Endothelial cell of umbilical vein (primary cell): ENCODE measurements at regions not wholly inside any gene's neighbourhood (a gene's known extent, or its start where the extent isn't known, plus 50 kb on each side); places are given as distances from the start of the nearest gene placed in this dataset.

ENCODE experiments used
- BruUV-seq: library from RNA; stranded (reverse); fragments of 400-500 nt; replicated peaks from 2 replicates; lab custom pipeline; 2021; lab: Mats Ljungman, UMichigan
- CTCF ChIA-PET: fragments of 300-600, 350-600 bp; sonication (Branson Sonifier 250); formaldehyde crosslinking; loops from one replicate; lab custom pipeline; 2021; ENCODE audit warnings: antibody characterized with exemption, inconsistent platforms; lab: Charles Lee
- POLR2A ChIA-PET: fragments of 300-600, 350-600 bp; sonication (Branson Sonifier 250); formaldehyde crosslinking; loops from one replicate; lab custom pipeline; 2021; ENCODE audit warnings: antibody characterized with exemption, inconsistent platforms; lab: Charles Lee
- DNase-seq: peaks from one replicate; pipeline ENCODE4 v3.0.0-alpha.2; 2011; ENCODE audit warnings: low read depth, low spot score
- FAIRE-seq: peaks from 2 replicates; lab custom pipeline; 2011; peaks lifted over from hg19 to GRCh38; lab: Jason Lieb, UNC
- H2AFZ ChIP-seq: 2 replicates; pipeline ENCODE4 v1.6.0; 2012; ENCODE audit warnings: low read depth, low read length, control low read depth, inconsistent platforms
- H3K27ac ChIP-seq: 2 replicates; pipeline ENCODE4 v1.5.1; 2011; ENCODE audit warnings: low read depth, mild to moderate bottlenecking, control low read depth, low read length, moderate library complexity; ENCODE audit not compliant: insufficient read depth
- H3K27me3 ChIP-seq, 2 experiments: 2 replicates each; pipeline versions ENCODE4 v1.6.0 to v1.6.1; 2011; ENCODE audit warnings: low read length in 2 of 2, mixed read lengths in 1 of 2; ENCODE audit not compliant: control insufficient read depth in 2 of 2, insufficient read depth in 2 of 2
- H3K36me3 ChIP-seq, 2 experiments: 2 replicates in 1 of 2; 3 replicates in 1 of 2; pipeline ENCODE4 v1.5.1; 2011; ENCODE audit warnings: low read length in 2 of 2, mild to moderate bottlenecking in 1 of 2, moderate library complexity in 1 of 2; ENCODE audit not compliant: control insufficient read depth in 2 of 2, insufficient read depth in 2 of 2; ENCODE audit errors: extremely low read depth in 1 of 2
- H3K4me1 ChIP-seq: 3 replicates; pipeline ENCODE4 v1.5.1; 2011; ENCODE audit warnings: mild to moderate bottlenecking, low read length; ENCODE audit not compliant: control insufficient read depth, insufficient read depth; ENCODE audit errors: extremely low read depth
- H3K4me2 ChIP-seq: 2 replicates; pipeline ENCODE4 v1.6.1; 2011; ENCODE audit warnings: low read length, control low read depth, mixed read lengths; ENCODE audit not compliant: insufficient read depth
- H3K4me3 ChIP-seq, 3 experiments: fragments of 200-600 bp in 1 of 3; sonication (generic), shearing (Covaris generic) in 1 of 3; replicated peaks in 1 of 3; 2 replicates each; pipeline ENCODE4 v1.5.1; 2011 to 2016; ENCODE audit warnings: control low read depth in 3 of 3, low read length in 3 of 3, mild to moderate bottlenecking in 2 of 3, inconsistent platforms in 1 of 3, low read depth in 1 of 3, moderate library complexity in 1 of 3; ENCODE audit not compliant: insufficient read depth in 1 of 3
- H3K79me2 ChIP-seq: 2 replicates; pipeline ENCODE4 v1.6.0; 2012; ENCODE audit warnings: low read length, inconsistent platforms; ENCODE audit not compliant: control insufficient read depth, insufficient read depth
- H3K9ac ChIP-seq: replicated peaks from 2 replicates; pipeline ENCODE3; 2011; ENCODE audit warnings: low read length, control low read depth; ENCODE audit not compliant: insufficient read depth; ENCODE audit errors: extremely low read depth
- H3K9me1 ChIP-seq: replicated peaks from 3 replicates; pipeline ENCODE4 v1.6.0; 2011; ENCODE audit warnings: mild to moderate bottlenecking, low read length; ENCODE audit not compliant: control insufficient read depth, insufficient read depth; ENCODE audit errors: extremely low read depth
- H3K9me3 ChIP-seq: replicated peaks from 2 replicates; pipeline ENCODE4 v1.5.1; 2012; ENCODE audit warnings: low read length, inconsistent platforms; ENCODE audit not compliant: control insufficient read depth, insufficient read depth
- H4K20me1 ChIP-seq: replicated peaks from 2 replicates; pipeline ENCODE3; 2011; ENCODE audit warnings: mild to moderate bottlenecking, low read length; ENCODE audit not compliant: control insufficient read depth, insufficient read depth; ENCODE audit errors: extremely low read depth
- EZH2 ChIP-seq: IDR thresholded peaks from 2 replicates; pipeline ENCODE4 v1.6.1; 2012; ENCODE audit warnings: borderline replicate concordance, low read depth, mild to moderate bottlenecking, moderate library complexity, low read length, inconsistent platforms; ENCODE audit not compliant: severe bottlenecking
- FOS ChIP-seq: IDR thresholded peaks from 2 replicates; pipeline ENCODE4 v1.6.1; 2011; ENCODE audit warnings: mild to moderate bottlenecking, low read length, moderate library complexity, borderline replicate concordance; ENCODE audit not compliant: insufficient read depth
- GATA2 ChIP-seq: IDR thresholded peaks from 2 replicates; pipeline ENCODE4 v1.7.0; 2011; ENCODE audit warnings: low read depth, mild to moderate bottlenecking, moderate library complexity, mixed read lengths, low read length; ENCODE audit not compliant: insufficient read length, insufficient read depth
- JUN ChIP-seq: IDR thresholded peaks from 2 replicates; pipeline ENCODE4 v1.6.1; 2011; ENCODE audit warnings: borderline replicate concordance, low read depth; ENCODE audit not compliant: insufficient read length, insufficient read depth
- MYC ChIP-seq: IDR thresholded peaks from one replicate; pipeline ENCODE4 v1.6.1; 2011; ENCODE audit warnings: mild to moderate bottlenecking, low read depth, low read length
- POLR2A ChIP-seq: IDR thresholded peaks from 2 replicates; pipeline ENCODE4 v1.6.1; 2012; ENCODE audit warnings: low read depth, mild to moderate bottlenecking, control low read depth, low read length
- POLR2AphosphoS5 ChIP-seq: IDR thresholded peaks from 2 replicates; pipeline ENCODE4 v1.6.1; 2012; ENCODE audit warnings: low read depth, mild to moderate bottlenecking, control low read depth, low read length, moderate library complexity; ENCODE audit not compliant: insufficient read depth
- dilution Hi-C: fragments of 300-500 bp; cut with MboI; formaldehyde crosslinking; loops from one replicate; pipeline ENCODE4 v1.15.0; 2019; ENCODE audit warnings: low sequenced_read_pairs; ENCODE audit not compliant: extremely low pct_ligation_motif_present
- intact Hi-C: fragments of 100-400 bp; cut with micrococcal nuclease; formaldehyde crosslinking; loops from one replicate; pipeline ENCODE4 v1.10.0; 2022
- TF ChIP-seq, protein P1 (sequence below): IDR thresholded peaks from 2 replicates; pipeline ENCODE4 v1.6.1; 2011; ENCODE audit not compliant: insufficient read depth, insufficient read length
- TF ChIP-seq, protein P2 (sequence below), 2 donors: IDR thresholded peaks; 1 replicate in 1 of 2; 2 replicates in 1 of 2; pipeline ENCODE4 v1.5.1; 2011; ENCODE audit warnings: low read length in 2 of 2, mild to moderate bottlenecking in 2 of 2, moderate library complexity in 2 of 2, control low read depth in 1 of 2, inconsistent platforms in 1 of 2, low read depth in 1 of 2; ENCODE audit not compliant: insufficient read depth in 1 of 2; ENCODE audit errors: extremely low read depth in 1 of 2

DNA sequence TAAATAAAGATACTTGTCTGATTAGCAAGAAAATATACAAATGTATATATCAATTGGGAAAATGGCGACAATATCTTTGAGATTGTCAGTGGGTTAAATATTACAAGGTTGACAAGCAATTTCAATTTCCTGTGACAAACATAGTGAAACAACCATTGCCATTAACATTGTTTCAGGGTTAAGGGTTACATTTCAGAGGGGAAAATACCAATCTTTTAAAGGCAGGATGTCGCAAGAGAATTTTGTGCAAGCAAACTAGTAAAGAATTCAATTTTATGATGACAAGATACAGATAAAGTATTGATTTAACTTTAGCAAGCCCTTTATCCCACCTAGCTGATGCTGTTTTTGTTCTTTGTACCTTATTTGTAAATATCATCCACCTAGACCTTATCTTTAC lies 305.8 kb upstream of the GRIA3 start:
- dilution Hi-C loops = no loop called here
- no peaks in the 10 kb centered on the region for H4K20me1 ChIP-seq
- no peak overlapping the region for H3K4me3 ChIP-seq
- no peaks in the 10 kb centered on the region for H3K27me3 ChIP-seq
- ChIA-PET CTCF (no interaction called here), POLR2A (no interaction called here)
- no TSS peak for BruUV-seq
- no peaks in the 10 kb centered on the region for H3K4me1 ChIP-seq
- no peaks in the 10 kb centered on the region for H3K9me1 ChIP-seq
- TF ChIP-seq FOS (no peak), MYC (no peak), JUN (no peak), POLR2A (no peak), GATA2 (no peak), EZH2 (no peak), POLR2AphosphoS5 (no peak)
- TF ChIP-seq, protein P1, sequence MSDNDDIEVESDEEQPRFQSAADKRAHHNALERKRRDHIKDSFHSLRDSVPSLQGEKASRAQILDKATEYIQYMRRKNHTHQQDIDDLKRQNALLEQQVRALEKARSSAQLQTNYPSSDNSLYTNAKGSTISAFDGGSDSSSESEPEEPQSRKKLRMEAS = no peak
- TF ChIP-seq, protein P2, sequence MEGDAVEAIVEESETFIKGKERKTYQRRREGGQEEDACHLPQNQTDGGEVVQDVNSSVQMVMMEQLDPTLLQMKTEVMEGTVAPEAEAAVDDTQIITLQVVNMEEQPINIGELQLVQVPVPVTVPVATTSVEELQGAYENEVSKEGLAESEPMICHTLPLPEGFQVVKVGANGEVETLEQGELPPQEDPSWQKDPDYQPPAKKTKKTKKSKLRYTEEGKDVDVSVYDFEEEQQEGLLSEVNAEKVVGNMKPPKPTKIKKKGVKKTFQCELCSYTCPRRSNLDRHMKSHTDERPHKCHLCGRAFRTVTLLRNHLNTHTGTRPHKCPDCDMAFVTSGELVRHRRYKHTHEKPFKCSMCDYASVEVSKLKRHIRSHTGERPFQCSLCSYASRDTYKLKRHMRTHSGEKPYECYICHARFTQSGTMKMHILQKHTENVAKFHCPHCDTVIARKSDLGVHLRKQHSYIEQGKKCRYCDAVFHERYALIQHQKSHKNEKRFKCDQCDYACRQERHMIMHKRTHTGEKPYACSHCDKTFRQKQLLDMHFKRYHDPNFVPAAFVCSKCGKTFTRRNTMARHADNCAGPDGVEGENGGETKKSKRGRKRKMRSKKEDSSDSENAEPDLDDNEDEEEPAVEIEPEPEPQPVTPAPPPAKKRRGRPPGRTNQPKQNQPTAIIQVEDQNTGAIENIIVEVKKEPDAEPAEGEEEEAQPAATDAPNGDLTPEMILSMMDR (IDR thresholded peaks at IDR 0.05; ENCODE audit: extremely low read depth in 1 of 2, insufficient read depth in 1 of 2, low read depth in 1 of 2, low read length in 2 of 2) = no peak
- no peak for FAIRE-seq
- no peak for DNase-seq
- H3K27ac ChIP-seq = no peak overlapping the region
- H2AFZ ChIP-seq = no peak overlapping the region
- H3K36me3 ChIP-seq = no peaks in the 10 kb centered on the region
- H3K4me2 ChIP-seq = no peak overlapping the region
- intact Hi-C loops = no loop called here
- H3K9me3 ChIP-seq = no peaks in the 10 kb centered on the region
- no peaks in the 10 kb centered on the region for H3K79me2 ChIP-seq
- no peak overlapping the region for H3K9ac ChIP-seq
